ENCODE measurements at regions not wholly inside any gene's neighbourhood (a gene's known extent, or its start where the extent isn't known, plus 50 kb on each side); places are given as distances from the start of the nearest gene placed in this dataset.

DNA sequence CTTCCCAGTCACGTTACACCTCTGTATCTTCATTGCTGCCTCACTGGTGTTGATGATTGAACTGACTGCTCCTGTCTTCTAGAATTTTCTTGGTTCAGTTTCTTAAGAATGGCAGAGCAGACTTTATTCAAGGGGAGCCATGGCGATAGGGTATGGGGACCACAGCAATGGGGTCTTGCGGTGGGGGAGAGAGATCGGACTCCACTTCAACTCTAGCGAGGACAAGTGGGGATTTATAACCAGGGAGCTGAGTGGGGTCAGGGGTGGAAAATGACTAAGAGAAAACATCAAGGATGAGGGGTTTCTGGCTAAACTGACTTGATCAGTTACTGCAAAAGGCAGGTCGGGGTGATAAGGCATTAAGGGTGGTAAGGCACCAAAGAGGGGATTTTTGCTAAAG is 156.4 kb downstream of the CD83 start:
- no peak overlapping the region for H3K27ac Mint-ChIP-seq
- ChIA-PET CTCF (no interaction called here), POLR2A (no interaction called here)
- peaks cover 60% of the 10 kb centered on the region for H3K27me3 Mint-ChIP-seq (ENCODE audit: low read depth)
- H3K36me3 Mint-ChIP-seq: peaks cover 11% of the 10 kb centered on the region
- no peak overlapping the region for H3K4me3 Mint-ChIP-seq
- DNase-seq (ENCODE audit: low spot score) (no peak), ATAC-seq (no peak)
- peaks cover 37% of the 10 kb centered on the region for H3K4me1 Mint-ChIP-seq
- peaks cover 12% of the 10 kb centered on the region for H3K9me3 Mint-ChIP-seq
- TF ChIP-seq, protein P1, sequence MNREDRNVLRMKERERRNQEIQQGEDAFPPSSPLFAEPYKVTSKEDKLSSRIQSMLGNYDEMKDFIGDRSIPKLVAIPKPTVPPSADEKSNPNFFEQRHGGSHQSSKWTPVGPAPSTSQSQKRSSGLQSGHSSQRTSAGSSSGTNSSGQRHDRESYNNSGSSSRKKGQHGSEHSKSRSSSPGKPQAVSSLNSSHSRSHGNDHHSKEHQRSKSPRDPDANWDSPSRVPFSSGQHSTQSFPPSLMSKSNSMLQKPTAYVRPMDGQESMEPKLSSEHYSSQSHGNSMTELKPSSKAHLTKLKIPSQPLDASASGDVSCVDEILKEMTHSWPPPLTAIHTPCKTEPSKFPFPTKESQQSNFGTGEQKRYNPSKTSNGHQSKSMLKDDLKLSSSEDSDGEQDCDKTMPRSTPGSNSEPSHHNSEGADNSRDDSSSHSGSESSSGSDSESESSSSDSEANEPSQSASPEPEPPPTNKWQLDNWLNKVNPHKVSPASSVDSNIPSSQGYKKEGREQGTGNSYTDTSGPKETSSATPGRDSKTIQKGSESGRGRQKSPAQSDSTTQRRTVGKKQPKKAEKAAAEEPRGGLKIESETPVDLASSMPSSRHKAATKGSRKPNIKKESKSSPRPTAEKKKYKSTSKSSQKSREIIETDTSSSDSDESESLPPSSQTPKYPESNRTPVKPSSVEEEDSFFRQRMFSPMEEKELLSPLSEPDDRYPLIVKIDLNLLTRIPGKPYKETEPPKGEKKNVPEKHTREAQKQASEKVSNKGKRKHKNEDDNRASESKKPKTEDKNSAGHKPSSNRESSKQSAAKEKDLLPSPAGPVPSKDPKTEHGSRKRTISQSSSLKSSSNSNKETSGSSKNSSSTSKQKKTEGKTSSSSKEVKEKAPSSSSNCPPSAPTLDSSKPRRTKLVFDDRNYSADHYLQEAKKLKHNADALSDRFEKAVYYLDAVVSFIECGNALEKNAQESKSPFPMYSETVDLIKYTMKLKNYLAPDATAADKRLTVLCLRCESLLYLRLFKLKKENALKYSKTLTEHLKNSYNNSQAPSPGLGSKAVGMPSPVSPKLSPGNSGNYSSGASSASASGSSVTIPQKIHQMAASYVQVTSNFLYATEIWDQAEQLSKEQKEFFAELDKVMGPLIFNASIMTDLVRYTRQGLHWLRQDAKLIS (CRISPR knock-in tag; IDR thresholded peaks at IDR 0.05; ENCODE audit: borderline replicate concordance): no peak
- TF ChIP-seq, protein P2, sequence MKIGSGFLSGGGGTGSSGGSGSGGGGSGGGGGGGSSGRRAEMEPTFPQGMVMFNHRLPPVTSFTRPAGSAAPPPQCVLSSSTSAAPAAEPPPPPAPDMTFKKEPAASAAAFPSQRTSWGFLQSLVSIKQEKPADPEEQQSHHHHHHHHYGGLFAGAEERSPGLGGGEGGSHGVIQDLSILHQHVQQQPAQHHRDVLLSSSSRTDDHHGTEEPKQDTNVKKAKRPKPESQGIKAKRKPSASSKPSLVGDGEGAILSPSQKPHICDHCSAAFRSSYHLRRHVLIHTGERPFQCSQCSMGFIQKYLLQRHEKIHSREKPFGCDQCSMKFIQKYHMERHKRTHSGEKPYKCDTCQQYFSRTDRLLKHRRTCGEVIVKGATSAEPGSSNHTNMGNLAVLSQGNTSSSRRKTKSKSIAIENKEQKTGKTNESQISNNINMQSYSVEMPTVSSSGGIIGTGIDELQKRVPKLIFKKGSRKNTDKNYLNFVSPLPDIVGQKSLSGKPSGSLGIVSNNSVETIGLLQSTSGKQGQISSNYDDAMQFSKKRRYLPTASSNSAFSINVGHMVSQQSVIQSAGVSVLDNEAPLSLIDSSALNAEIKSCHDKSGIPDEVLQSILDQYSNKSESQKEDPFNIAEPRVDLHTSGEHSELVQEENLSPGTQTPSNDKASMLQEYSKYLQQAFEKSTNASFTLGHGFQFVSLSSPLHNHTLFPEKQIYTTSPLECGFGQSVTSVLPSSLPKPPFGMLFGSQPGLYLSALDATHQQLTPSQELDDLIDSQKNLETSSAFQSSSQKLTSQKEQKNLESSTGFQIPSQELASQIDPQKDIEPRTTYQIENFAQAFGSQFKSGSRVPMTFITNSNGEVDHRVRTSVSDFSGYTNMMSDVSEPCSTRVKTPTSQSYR (CRISPR knock-in tag; IDR thresholded peaks at IDR 0.05): no peak
- TF ChIP-seq, protein P3, sequence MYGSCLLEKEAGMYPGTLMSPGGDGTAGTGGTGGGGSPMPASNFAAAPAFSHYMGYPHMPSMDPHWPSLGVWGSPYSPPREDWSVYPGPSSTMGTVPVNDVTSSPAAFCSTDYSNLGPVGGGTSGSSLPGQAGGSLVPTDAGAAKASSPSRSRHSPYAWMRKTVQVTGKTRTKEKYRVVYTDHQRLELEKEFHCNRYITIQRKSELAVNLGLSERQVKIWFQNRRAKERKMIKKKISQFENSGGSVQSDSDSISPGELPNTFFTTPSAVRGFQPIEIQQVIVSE (CRISPR knock-in tag; IDR thresholded peaks at IDR 0.05; ENCODE audit: borderline replicate concordance): no peak
- TF ChIP-seq FOXP1 (CRISPR knock-in tag; IDR thresholded peaks at IDR 0.05; ENCODE audit: borderline replicate concordance) (no peak), CREB1 (CRISPR knock-in tag; IDR thresholded peaks at IDR 0.05) (no peak), NFATC4 (CRISPR knock-in tag; IDR thresholded peaks at IDR 0.05) (no peak), NFE2L1 (CRISPR knock-in tag; IDR thresholded peaks at IDR 0.05) (no peak), CBFB (CRISPR knock-in tag; IDR thresholded peaks at IDR 0.05; ENCODE audit: low read depth) (no peak), ZNF671 (CRISPR knock-in tag; IDR thresholded peaks at IDR 0.05) (no peak), IRF2 (CRISPR knock-in tag; IDR thresholded peaks at IDR 0.05; ENCODE audit: borderline replicate concordance, low read depth) (no peak), EMX1 (CRISPR knock-in tag; IDR thresholded peaks at IDR 0.05) (no peak)
- TF ChIP-seq, protein P4, sequence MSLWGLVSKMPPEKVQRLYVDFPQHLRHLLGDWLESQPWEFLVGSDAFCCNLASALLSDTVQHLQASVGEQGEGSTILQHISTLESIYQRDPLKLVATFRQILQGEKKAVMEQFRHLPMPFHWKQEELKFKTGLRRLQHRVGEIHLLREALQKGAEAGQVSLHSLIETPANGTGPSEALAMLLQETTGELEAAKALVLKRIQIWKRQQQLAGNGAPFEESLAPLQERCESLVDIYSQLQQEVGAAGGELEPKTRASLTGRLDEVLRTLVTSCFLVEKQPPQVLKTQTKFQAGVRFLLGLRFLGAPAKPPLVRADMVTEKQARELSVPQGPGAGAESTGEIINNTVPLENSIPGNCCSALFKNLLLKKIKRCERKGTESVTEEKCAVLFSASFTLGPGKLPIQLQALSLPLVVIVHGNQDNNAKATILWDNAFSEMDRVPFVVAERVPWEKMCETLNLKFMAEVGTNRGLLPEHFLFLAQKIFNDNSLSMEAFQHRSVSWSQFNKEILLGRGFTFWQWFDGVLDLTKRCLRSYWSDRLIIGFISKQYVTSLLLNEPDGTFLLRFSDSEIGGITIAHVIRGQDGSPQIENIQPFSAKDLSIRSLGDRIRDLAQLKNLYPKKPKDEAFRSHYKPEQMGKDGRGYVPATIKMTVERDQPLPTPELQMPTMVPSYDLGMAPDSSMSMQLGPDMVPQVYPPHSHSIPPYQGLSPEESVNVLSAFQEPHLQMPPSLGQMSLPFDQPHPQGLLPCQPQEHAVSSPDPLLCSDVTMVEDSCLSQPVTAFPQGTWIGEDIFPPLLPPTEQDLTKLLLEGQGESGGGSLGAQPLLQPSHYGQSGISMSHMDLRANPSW (CRISPR knock-in tag; conservative IDR thresholded peaks at IDR 0.05; ENCODE audit: low read depth): no peak
- TF ChIP-seq, protein P5, sequence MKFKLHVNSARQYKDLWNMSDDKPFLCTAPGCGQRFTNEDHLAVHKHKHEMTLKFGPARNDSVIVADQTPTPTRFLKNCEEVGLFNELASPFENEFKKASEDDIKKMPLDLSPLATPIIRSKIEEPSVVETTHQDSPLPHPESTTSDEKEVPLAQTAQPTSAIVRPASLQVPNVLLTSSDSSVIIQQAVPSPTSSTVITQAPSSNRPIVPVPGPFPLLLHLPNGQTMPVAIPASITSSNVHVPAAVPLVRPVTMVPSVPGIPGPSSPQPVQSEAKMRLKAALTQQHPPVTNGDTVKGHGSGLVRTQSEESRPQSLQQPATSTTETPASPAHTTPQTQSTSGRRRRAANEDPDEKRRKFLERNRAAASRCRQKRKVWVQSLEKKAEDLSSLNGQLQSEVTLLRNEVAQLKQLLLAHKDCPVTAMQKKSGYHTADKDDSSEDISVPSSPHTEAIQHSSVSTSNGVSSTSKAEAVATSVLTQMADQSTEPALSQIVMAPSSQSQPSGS (CRISPR knock-in tag; IDR thresholded peaks at IDR 0.05; ENCODE audit: borderline replicate concordance, low read depth): no peak
- TF ChIP-seq, protein P6, sequence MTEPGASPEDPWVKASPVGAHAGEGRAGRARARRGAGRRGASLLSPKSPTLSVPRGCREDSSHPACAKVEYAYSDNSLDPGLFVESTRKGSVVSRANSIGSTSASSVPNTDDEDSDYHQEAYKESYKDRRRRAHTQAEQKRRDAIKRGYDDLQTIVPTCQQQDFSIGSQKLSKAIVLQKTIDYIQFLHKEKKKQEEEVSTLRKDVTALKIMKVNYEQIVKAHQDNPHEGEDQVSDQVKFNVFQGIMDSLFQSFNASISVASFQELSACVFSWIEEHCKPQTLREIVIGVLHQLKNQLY (CRISPR knock-in tag; IDR thresholded peaks at IDR 0.05): no peak
- TF ChIP-seq, protein P7, sequence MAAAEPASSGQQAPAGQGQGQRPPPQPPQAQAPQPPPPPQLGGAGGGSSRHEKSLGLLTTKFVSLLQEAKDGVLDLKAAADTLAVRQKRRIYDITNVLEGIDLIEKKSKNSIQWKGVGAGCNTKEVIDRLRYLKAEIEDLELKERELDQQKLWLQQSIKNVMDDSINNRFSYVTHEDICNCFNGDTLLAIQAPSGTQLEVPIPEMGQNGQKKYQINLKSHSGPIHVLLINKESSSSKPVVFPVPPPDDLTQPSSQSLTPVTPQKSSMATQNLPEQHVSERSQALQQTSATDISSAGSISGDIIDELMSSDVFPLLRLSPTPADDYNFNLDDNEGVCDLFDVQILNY (CRISPR knock-in tag; IDR thresholded peaks at IDR 0.05): no peak
- TF ChIP-seq, protein P8, sequence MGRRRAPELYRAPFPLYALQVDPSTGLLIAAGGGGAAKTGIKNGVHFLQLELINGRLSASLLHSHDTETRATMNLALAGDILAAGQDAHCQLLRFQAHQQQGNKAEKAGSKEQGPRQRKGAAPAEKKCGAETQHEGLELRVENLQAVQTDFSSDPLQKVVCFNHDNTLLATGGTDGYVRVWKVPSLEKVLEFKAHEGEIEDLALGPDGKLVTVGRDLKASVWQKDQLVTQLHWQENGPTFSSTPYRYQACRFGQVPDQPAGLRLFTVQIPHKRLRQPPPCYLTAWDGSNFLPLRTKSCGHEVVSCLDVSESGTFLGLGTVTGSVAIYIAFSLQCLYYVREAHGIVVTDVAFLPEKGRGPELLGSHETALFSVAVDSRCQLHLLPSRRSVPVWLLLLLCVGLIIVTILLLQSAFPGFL (CRISPR knock-in tag; IDR thresholded peaks at IDR 0.05; ENCODE audit: borderline replicate concordance): no peak
- TF ChIP-seq, protein P9, sequence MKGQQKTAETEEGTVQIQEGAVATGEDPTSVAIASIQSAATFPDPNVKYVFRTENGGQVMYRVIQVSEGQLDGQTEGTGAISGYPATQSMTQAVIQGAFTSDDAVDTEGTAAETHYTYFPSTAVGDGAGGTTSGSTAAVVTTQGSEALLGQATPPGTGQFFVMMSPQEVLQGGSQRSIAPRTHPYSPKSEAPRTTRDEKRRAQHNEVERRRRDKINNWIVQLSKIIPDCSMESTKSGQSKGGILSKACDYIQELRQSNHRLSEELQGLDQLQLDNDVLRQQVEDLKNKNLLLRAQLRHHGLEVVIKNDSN (CRISPR knock-in tag; IDR thresholded peaks at IDR 0.05): no peak
- TF ChIP-seq, protein P10, sequence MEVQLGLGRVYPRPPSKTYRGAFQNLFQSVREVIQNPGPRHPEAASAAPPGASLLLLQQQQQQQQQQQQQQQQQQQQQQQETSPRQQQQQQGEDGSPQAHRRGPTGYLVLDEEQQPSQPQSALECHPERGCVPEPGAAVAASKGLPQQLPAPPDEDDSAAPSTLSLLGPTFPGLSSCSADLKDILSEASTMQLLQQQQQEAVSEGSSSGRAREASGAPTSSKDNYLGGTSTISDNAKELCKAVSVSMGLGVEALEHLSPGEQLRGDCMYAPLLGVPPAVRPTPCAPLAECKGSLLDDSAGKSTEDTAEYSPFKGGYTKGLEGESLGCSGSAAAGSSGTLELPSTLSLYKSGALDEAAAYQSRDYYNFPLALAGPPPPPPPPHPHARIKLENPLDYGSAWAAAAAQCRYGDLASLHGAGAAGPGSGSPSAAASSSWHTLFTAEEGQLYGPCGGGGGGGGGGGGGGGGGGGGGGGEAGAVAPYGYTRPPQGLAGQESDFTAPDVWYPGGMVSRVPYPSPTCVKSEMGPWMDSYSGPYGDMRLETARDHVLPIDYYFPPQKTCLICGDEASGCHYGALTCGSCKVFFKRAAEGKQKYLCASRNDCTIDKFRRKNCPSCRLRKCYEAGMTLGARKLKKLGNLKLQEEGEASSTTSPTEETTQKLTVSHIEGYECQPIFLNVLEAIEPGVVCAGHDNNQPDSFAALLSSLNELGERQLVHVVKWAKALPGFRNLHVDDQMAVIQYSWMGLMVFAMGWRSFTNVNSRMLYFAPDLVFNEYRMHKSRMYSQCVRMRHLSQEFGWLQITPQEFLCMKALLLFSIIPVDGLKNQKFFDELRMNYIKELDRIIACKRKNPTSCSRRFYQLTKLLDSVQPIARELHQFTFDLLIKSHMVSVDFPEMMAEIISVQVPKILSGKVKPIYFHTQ (CRISPR knock-in tag; IDR thresholded peaks at IDR 0.05): no peak
